Cerebellar cortex (tissue), 1 donor: ENCODE measurements at regions not wholly inside any gene's neighbourhood (a gene's known extent, or its start where the extent isn't known, plus 50 kb on each side); places are given as distances from the start of the nearest gene placed in this dataset.

Experiments used
- DNase-seq: peaks from one replicate; pipeline ENCODE4 v3.0.0-alpha.2; 2015; ENCODE audit warnings: low spot score

- DNase-seq: no peak
Measured at GRCh38 chr9:3054017-3054586, 210.2 kb upstream of the PUM3 start.

DNA sequence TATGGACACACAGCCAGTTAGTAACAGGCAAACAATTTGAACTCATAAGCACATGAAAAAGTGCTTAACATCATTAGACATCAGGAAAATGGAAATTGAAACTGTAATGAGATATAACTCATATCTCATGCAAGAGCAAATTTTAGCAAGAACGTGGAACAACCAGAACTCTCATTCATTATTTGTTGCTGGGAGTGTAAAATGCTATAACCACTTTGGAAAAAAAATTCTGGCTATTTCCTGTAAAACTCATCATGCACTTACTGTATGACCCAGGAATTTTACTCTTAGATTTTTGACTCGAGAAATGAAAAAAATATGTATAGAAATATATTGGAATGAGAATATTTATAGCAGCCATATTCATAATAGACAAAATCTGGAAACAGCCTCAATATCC is 205.7 kb upstream of the PUM3 start:
- DNase-seq: no peak

GRCh38 chr9:3047912-3048311 is 204.0 kb upstream of the PUM3 start:
- no peak for DNase-seq

- peak; percentile 22 for DNase-seq
Measured at GRCh38 chr9:3045153-3045552, 201.3 kb upstream of the PUM3 start.

- no peak for DNase-seq
Measured at GRCh38 chr9:3043369-3043768, 199.5 kb upstream of the PUM3 start.

- DNase-seq: no peak
Measured at GRCh38 chr9:3040761-3041160, 196.9 kb upstream of the PUM3 start.

GRCh38 chr9:3036333-3036700 is 192.4 kb upstream of the PUM3 start:
- DNase-seq: no peak

GRCh38 chr9:3035579-3036332 is 191.9 kb upstream of the PUM3 start:
- DNase-seq: peak; percentile 80

DNA sequence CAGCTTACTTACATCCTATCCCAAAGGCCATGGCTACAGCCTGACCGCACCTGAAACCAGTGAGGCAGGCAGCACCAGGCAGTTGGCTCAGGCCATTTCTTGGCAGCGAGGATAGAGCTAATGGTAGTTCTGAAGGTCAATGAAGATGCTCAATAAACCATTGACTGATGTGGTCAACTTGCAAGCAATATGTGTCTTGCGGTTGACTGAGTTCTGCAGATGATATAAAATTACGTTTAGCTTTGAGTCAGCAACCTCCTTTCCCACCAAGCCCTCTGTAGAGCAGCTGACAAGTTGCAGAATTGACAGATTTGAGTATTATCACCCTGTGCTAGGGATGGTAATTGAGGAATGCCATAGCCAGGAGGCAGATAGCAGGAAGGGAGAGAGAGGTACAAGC is 189.0 kb upstream of the PUM3 start:
- no peak for DNase-seq

GRCh38 chr9:3028535-3028934 is 184.6 kb upstream of the PUM3 start:
- peak; percentile 55 for DNase-seq

DNA sequence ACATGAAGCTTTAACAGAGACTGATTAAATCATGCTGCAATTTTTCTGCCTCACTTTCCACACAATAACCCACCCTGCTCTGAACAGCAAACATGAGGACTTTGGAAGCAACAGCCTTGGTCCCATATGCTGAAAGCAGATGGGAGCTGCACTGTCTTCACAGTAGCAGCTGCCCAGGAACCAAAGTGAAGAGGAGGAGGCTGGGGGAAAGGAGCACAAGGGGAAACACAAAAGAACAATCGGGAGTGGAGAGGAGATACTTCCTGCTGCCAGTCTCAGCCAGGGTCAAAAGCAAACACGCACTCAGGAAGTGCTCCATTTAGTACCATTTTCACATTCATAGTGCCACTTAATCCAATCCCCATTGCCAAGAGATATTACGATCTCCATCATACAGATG is 183.3 kb upstream of the PUM3 start:
- DNase-seq: peak; percentile 74

GRCh38 chr9:3023449-3023848 is 179.6 kb upstream of the PUM3 start:
- DNase-seq: no peak

GRCh38 chr9:3018691-3019230 is 174.9 kb upstream of the PUM3 start:
- DNase-seq: peak; percentile 74

DNA sequence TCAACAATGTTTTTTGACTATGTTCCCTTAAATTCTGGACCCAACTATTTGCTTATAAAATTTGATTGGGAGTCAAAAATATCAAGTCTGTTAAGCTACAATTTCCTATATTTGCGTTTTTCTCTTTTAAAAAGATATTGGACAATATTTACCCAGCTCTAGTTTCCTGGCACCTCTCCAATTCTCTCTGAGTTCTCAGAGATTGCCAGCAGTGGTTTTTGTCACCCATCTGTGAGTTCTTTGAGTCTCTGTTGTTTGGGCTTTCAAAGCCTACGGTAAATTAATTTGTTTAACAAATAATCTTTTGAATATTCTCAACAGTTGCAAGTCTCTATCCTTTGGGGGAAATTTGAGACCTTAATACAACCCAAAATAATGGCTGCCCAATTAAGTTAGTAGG is 174.2 kb upstream of the PUM3 start:
- no peak for DNase-seq

DNA sequence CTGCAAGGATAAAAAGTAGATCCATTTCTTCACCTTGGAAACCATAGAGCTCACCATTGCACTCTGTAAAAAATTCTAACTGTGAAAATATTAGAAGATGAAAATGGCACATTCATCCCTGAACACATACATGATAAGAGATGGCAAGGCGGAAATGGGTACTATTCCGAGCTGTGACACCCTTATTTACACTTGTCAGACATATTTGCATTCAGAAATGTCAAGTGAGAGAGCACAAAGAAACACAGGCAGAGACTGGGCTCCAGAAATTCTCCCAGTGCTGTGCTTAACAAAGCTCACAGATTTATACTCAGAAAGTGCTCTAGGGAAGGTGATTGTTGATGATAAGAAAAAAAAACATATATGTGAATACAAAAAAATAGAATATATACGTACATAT is 170.3 kb upstream of the PUM3 start:
- no peak for DNase-seq

DNA sequence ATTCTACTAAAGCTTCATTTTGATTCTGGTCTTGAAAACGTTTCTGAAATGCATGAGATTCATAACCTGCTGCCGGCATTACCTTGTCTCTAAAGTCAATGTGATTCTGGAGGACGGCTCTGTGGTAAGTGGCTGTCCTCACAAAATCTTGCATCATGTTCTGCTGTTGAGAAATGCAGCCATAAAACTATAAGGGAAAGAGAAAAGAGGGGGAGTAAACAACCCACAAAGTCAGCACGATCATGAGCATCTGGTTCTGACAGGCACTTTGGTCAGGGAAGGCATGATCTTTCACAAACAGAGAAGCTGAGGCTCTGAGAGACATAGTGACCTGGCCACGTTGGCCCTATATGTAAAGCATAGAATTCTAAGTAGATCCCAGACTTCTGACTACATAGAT is 168.9 kb upstream of the PUM3 start:
- no peak for DNase-seq

GRCh38 chr9:3012245-3012644 is 168.3 kb upstream of the PUM3 start:
- no peak for DNase-seq

DNA sequence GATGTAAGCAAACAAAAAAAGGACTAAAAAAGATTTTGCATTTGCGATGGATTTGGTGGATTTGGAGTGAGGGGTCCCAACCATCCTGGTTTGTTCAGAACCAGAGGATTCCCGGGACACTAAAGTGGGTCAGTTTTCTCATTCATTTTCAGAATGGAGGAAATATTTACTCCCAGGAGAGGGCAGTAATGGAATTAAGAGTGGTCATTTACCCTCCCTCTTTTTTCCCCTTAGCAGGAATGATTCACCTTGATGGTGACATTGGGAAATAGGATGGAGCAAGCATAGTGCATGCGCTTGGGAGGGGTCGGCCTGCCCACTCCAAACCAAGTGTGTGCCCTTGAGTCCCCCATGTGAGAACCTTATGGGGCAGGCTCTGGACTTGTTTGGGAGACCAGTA is 164.2 kb upstream of the PUM3 start:
- DNase-seq: no peak

- no peak for DNase-seq
Measured at GRCh38 chr9:3007326-3007725, 163.4 kb upstream of the PUM3 start.

DNA sequence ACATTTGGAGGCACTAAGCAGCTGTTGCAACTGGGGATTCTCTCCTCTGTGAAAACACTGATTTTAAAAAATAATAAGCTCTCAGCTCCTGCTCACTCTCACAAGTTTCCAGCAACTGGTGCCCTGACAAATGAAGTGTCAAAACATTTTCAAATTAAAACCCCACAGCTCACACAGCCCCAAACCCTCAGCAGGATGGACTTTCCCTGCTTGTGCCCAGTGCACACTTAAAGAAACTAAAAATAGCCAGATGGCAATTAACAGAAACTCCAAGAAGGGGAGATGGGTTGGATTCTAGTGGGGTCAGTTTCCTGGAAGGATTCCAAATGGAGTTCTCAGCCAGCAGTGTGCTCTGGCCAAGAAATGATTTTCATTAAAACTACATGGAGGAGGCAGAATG is 163.0 kb upstream of the PUM3 start:
- no peak for DNase-seq

- DNase-seq: no peak
Measured at GRCh38 chr9:3004572-3004971, 160.7 kb upstream of the PUM3 start.

DNA sequence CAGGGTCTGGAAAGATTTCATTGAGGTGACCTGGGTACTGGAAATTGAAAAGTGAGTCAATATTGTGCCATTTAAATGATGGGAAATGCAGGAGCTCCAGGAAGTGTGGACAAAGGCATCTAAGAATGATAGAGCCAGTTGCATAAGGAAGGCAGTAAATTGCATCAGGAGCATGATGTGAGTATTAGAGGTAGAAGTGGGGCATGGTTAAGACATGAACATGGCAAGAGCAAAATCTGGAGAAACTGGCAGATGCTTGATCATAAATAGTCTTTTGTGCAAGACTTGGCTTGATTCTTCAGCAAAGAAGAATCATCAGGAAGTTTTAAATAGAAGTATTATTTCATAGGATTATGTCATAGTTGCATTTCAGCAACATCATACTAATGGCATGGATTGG is 157.4 kb upstream of the PUM3 start:
- DNase-seq: no peak

DNA sequence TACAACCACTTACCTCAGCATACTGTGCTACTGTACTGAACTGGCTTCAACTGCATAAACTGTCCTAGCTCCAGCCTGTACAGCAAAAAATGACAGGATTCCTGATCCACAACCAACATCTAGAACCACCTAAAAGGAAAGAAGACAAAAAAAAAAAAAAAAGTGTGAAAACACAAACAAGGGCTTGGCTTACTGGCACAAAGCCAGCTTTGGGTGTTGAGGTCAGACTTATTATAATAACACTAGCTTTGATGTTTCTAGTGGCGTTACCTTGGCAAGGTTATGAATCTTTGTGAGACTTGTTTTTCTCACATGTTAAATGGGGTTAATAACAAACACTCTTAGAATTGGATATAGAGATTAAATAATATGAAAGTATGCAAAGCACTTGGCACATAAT is 148.5 kb upstream of the PUM3 start:
- no peak for DNase-seq

- no peak for DNase-seq
Measured at GRCh38 chr9:2991292-2991691, 147.4 kb upstream of the PUM3 start.
